ENCODE measurements at regions not wholly inside any gene's neighbourhood (a gene's known extent, or its start where the extent isn't known, plus 50 kb on each side); places are given as distances from the start of the nearest gene placed in this dataset.

DNA sequence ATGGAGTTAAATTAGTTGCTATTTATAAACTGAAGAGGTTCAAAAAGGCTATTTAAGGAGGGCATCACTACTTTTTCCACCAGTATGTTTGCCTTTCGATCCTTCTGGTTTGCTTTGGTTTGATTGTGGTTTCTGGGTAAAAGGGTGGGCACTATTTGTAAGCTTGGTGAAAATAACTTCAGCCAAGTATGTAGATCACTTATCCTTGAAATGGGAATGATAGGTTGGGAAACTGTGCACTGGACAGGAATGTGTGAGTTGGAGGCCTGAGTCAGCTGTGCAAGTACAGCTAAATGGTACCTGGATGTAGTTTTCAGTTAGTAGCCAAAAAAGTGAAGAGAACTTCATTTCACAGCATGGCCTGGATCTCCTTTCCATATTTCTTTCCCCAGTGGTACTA is 466.2 kb downstream of the ENC1 start:
- no peak overlapping the region for H3K27ac ChIP-seq (ENCODE audit: low read depth, low read length, severe bottlenecking)
- no peak overlapping the region for H3K4me3 ChIP-seq (ENCODE audit: extremely low read depth, insufficient read depth, low read length, poor library complexity, severe bottlenecking)
- H3K9me3 ChIP-seq (ENCODE audit: control insufficient read depth, low read length): no peaks in the 10 kb centered on the region
- no CpG with 5 or more reads among the region's 1 CpG for WGBS, 2 experiments (ENCODE audit: insufficient coverage in 2 of 2)
- H3K4me1 ChIP-seq (ENCODE audit: control insufficient read depth, insufficient read depth, low read length, poor library complexity, severe bottlenecking): peaks cover 10% of the 10 kb centered on the region
- H3K36me3 ChIP-seq (ENCODE audit: control insufficient read depth, insufficient read depth, low read length): no peaks in the 10 kb centered on the region

- WGBS, 2 experiments (ENCODE audit: insufficient coverage in 2 of 2): 91 to 94% methylated on average over 7 of the region's 7 CpGs
- no peak overlapping the region for H3K4me3 ChIP-seq (ENCODE audit: extremely low read depth, insufficient read depth, low read length, poor library complexity, severe bottlenecking)
- no peaks in the 10 kb centered on the region for H3K36me3 ChIP-seq (ENCODE audit: control insufficient read depth, insufficient read depth, low read length)
- H3K9me3 ChIP-seq (ENCODE audit: control insufficient read depth, low read length): no peaks in the 10 kb centered on the region
- H3K4me1 ChIP-seq (ENCODE audit: control insufficient read depth, insufficient read depth, low read length, poor library complexity, severe bottlenecking): peaks cover 10% of the 10 kb centered on the region
- H3K27ac ChIP-seq (ENCODE audit: low read depth, low read length, severe bottlenecking): peak overlapping the region; percentile 59
Observed at GRCh38 chr5:74173665-74174064, 466.9 kb downstream of the ENC1 start.

GRCh38 chr5:74173241-74173640 is 467.3 kb downstream of the ENC1 start:
- no peak overlapping the region for H3K4me3 ChIP-seq (ENCODE audit: extremely low read depth, insufficient read depth, low read length, poor library complexity, severe bottlenecking)
- no peaks in the 10 kb centered on the region for H3K36me3 ChIP-seq (ENCODE audit: control insufficient read depth, insufficient read depth, low read length)
- H3K9me3 ChIP-seq (ENCODE audit: control insufficient read depth, low read length): no peaks in the 10 kb centered on the region
- H3K27ac ChIP-seq (ENCODE audit: low read depth, low read length, severe bottlenecking): peak overlapping the region; percentile 59
- peaks cover 10% of the 10 kb centered on the region for H3K4me1 ChIP-seq (ENCODE audit: control insufficient read depth, insufficient read depth, low read length, poor library complexity, severe bottlenecking)
- WGBS, 2 experiments (ENCODE audit: insufficient coverage in 2 of 2): 79 to 83% methylated on average over 3 to 5 of the region's 7 CpGs

DNA sequence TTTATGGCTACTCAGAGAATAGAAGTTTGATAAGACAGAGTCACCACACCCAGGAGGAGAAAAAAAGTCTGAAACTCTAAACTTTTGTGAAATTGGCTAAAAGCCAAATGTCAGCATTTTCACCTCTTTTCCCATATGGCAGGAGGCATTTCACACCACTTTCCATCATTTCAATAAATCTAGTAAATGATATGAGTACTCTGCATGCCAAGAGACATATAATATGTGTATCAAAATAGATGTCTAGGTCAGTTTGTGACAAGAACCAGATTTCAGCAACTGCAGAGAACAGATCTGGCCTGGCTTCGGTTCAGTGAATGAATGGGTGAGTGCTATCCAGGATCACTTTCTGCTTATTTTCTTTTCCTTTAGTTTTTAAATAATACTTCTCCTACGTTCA is 470.8 kb downstream of the ENC1 start:
- no peaks in the 10 kb centered on the region for H3K36me3 ChIP-seq (ENCODE audit: control insufficient read depth, insufficient read depth, low read length)
- WGBS, 2 experiments (ENCODE audit: insufficient coverage in 2 of 2): 92 to 100% methylated on average over 2 of the region's 2 CpGs

DNA sequence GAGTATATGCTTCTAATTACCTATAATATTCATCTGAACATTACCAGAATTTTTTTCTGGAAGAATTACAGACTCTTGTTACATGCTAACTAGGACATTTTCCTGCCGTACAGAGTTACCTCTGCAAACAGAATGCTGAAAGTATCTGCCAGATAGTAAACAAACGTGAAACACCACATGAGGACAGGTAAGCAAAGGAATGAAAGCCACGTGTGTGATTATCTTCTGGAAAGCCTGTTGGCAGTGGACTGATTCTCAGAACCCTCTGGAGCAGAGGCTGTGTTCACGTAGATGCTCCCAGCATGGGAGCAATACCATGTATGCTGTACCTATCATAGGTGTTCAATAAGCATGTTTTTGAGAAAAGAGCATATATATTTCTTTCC is 472.6 kb downstream of the ENC1 start:
- Histone ChIP-seq H3K36me3 (ENCODE audit: control insufficient read depth, insufficient read depth, low read length) (no peaks in the 10 kb centered on the region), H3K9me3 (ENCODE audit: control insufficient read depth, low read length) (no peaks in the 10 kb centered on the region), H3K27ac (ENCODE audit: low read depth, low read length, severe bottlenecking) (no peak overlapping the region), H3K4me3 (ENCODE audit: extremely low read depth, insufficient read depth, low read length, poor library complexity, severe bottlenecking) (no peak overlapping the region), H3K4me1 (ENCODE audit: control insufficient read depth, insufficient read depth, low read length, poor library complexity, severe bottlenecking) (no peaks in the 10 kb centered on the region)
- WGBS, 2 experiments (ENCODE audit: insufficient coverage in 2 of 2): 78 to 92% methylated on average over 2 to 3 of the region's 4 CpGs

More for the DNA sequence above, 470.8 kb downstream of the ENC1 start:
- Histone ChIP-seq H3K27ac (ENCODE audit: low read depth, low read length, severe bottlenecking) (no peak overlapping the region), H3K4me1 (ENCODE audit: control insufficient read depth, insufficient read depth, low read length, poor library complexity, severe bottlenecking) (peaks cover 10% of the 10 kb centered on the region), H3K4me3 (ENCODE audit: extremely low read depth, insufficient read depth, low read length, poor library complexity, severe bottlenecking) (no peak overlapping the region), H3K9me3 (ENCODE audit: control insufficient read depth, low read length) (no peaks in the 10 kb centered on the region)

DNA sequence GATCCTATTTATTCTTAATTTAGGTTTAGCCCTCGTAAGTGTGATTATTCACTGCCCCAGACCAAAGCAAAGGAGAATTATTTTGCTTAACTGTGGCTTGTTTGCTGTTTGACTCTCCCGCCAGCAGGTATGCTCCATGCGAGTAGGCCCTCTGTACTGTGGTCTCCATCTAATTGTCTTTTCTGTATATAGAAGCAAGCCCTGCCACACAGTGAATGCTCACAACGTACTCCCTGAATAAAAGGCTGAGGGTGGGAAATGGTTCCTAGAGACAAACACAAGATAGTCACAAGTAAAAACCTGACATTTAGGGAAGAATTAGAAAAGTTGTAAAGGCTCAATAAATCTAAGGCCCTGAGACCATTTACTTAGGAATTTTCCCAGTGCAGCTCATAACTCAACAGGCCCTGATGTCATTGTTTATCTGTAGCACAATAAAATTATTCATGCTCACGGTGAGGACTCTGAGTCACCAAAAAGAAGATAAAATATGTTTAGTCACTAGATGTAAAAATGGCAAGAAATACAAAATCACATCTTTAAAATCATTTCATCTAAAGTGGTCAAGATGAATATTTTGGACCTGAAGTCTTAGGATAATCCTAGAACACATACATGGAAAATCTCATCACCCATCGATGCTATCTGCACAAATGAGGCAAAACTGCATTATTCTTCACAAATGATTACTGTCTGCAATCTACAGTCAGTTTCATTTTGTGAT is 473.2 kb downstream of the ENC1 start:
- no peaks in the 10 kb centered on the region for H3K36me3 ChIP-seq (ENCODE audit: control insufficient read depth, insufficient read depth, low read length)
- H3K9me3 ChIP-seq (ENCODE audit: control insufficient read depth, low read length): no peaks in the 10 kb centered on the region
- H3K27ac ChIP-seq (ENCODE audit: low read depth, low read length, severe bottlenecking): no peak overlapping the region
- no peak overlapping the region for H3K4me3 ChIP-seq (ENCODE audit: extremely low read depth, insufficient read depth, low read length, poor library complexity, severe bottlenecking)
- no peaks in the 10 kb centered on the region for H3K4me1 ChIP-seq (ENCODE audit: control insufficient read depth, insufficient read depth, low read length, poor library complexity, severe bottlenecking)
- WGBS, 2 experiments (ENCODE audit: insufficient coverage in 2 of 2): 83% methylated on average over 1 of the region's 6 CpGs; no CpG with 5 or more reads in 1 of the 2 experiments

- Histone ChIP-seq H3K9me3 (ENCODE audit: control insufficient read depth, low read length) (no peaks in the 10 kb centered on the region), H3K36me3 (ENCODE audit: control insufficient read depth, insufficient read depth, low read length) (no peaks in the 10 kb centered on the region), H3K4me3 (ENCODE audit: extremely low read depth, insufficient read depth, low read length, poor library complexity, severe bottlenecking) (no peak overlapping the region), H3K27ac (ENCODE audit: low read depth, low read length, severe bottlenecking) (no peak overlapping the region), H3K4me1 (ENCODE audit: control insufficient read depth, insufficient read depth, low read length, poor library complexity, severe bottlenecking) (no peaks in the 10 kb centered on the region)
- WGBS, 2 experiments (ENCODE audit: insufficient coverage in 2 of 2): 90 to 100% methylated on average over 1 to 2 of the region's 2 CpGs
Observed at GRCh38 chr5:74166064-74166463, 474.5 kb downstream of the ENC1 start.

- Histone ChIP-seq H3K27ac (ENCODE audit: low read depth, low read length, severe bottlenecking) (no peak overlapping the region), H3K4me1 (ENCODE audit: control insufficient read depth, insufficient read depth, low read length, poor library complexity, severe bottlenecking) (no peaks in the 10 kb centered on the region), H3K9me3 (ENCODE audit: control insufficient read depth, low read length) (no peaks in the 10 kb centered on the region), H3K36me3 (ENCODE audit: control insufficient read depth, insufficient read depth, low read length) (no peaks in the 10 kb centered on the region), H3K4me3 (ENCODE audit: extremely low read depth, insufficient read depth, low read length, poor library complexity, severe bottlenecking) (no peak overlapping the region)
- whole genome bisulfite sequencing, 2 experiments (ENCODE audit: insufficient coverage in 2 of 2): 90 to 100% methylated on average over 2 of the region's 3 CpGs
Observed at GRCh38 chr5:74164725-74165235, 475.7 kb downstream of the ENC1 start.

GRCh38 chr5:74162524-74162923 is 478.0 kb downstream of the ENC1 start:
- Histone ChIP-seq H3K27ac (ENCODE audit: low read depth, low read length, severe bottlenecking) (no peak overlapping the region), H3K9me3 (ENCODE audit: control insufficient read depth, low read length) (no peaks in the 10 kb centered on the region), H3K36me3 (ENCODE audit: control insufficient read depth, insufficient read depth, low read length) (no peaks in the 10 kb centered on the region), H3K4me1 (ENCODE audit: control insufficient read depth, insufficient read depth, low read length, poor library complexity, severe bottlenecking) (no peaks in the 10 kb centered on the region), H3K4me3 (ENCODE audit: extremely low read depth, insufficient read depth, low read length, poor library complexity, severe bottlenecking) (no peak overlapping the region)
- no CpG with 5 or more reads among the region's 2 CpGs for WGBS, 2 experiments (ENCODE audit: insufficient coverage in 2 of 2)

DNA sequence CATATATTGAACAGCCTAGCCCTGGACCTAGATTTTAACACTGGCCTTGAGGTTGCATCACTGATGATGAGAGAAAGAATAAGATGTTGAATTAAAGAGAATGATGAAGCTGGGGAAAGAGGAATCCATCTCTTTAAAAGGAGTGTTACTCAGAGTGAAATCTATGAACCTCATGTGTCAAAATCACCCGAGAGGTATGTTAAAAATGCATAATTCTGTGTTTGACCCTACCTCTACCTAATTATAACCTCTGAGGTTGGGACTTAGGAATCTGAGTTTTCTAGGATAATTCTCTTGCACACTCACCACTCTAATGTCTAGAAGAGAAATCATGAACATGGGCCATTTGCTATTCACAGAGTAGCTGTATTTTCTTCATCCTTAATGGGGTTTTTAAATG is 479.4 kb downstream of the ENC1 start:
- Histone ChIP-seq H3K4me3 (ENCODE audit: extremely low read depth, insufficient read depth, low read length, poor library complexity, severe bottlenecking) (no peak overlapping the region), H3K36me3 (ENCODE audit: control insufficient read depth, insufficient read depth, low read length) (no peaks in the 10 kb centered on the region), H3K9me3 (ENCODE audit: control insufficient read depth, low read length) (no peaks in the 10 kb centered on the region), H3K4me1 (ENCODE audit: control insufficient read depth, insufficient read depth, low read length, poor library complexity, severe bottlenecking) (no peaks in the 10 kb centered on the region), H3K27ac (ENCODE audit: low read depth, low read length, severe bottlenecking) (no peak overlapping the region)
- WGBS, 2 experiments (ENCODE audit: insufficient coverage in 2 of 2): no CpG with 5 or more reads among the region's 1 CpG

GRCh38 chr5:74156728-74157383 is 483.7 kb downstream of the ENC1 start:
- 88 to 90% methylated on average over 2 to 3 of the region's 3 CpGs for WGBS, 2 experiments (ENCODE audit: insufficient coverage in 2 of 2)
- Histone ChIP-seq H3K4me3 (ENCODE audit: extremely low read depth, insufficient read depth, low read length, poor library complexity, severe bottlenecking) (no peak overlapping the region), H3K4me1 (ENCODE audit: control insufficient read depth, insufficient read depth, low read length, poor library complexity, severe bottlenecking) (no peaks in the 10 kb centered on the region), H3K9me3 (ENCODE audit: control insufficient read depth, low read length) (no peaks in the 10 kb centered on the region), H3K27ac (ENCODE audit: low read depth, low read length, severe bottlenecking) (no peak overlapping the region), H3K36me3 (ENCODE audit: control insufficient read depth, insufficient read depth, low read length) (no peaks in the 10 kb centered on the region)

Data from mesodermal cell (in vitro differentiated cells).